Heart right ventricle (tissue), 16 donors: ENCODE measurements at regions not wholly inside any gene's neighbourhood (a gene's known extent, or its start where the extent isn't known, plus 50 kb on each side); places are given as distances from the start of the nearest gene placed in this dataset.
"Not testable (repeated sequence)": the region's sequence is repeated elsewhere in the genome, so short reads cannot be mapped to it uniquely, and the experiment has no call there.

Source experiments
- ATAC-seq, 8 donors: fragments of 200-7000 bp; cut with Tn5 transposase; one replicate each; pipeline ENCODE4 v1.9.1; 2020; ENCODE audit warnings: mild to moderate bottlenecking in 8 of 8, moderate library complexity in 8 of 8, moderate number of reproducible peaks in 1 of 8
- DNase-seq, 2 donors: peaks; one replicate each; pipeline ENCODE4 v3.0.0-alpha.2; 2020
- H3K27ac ChIP-seq, 10 donors: fragments of 200-600 bp; sonication (generic) in 2 of 10; one replicate each; pipeline versions ENCODE4 v1.5.0 to v1.8.0; 2020 to 2022; ENCODE audit warnings: mild to moderate bottlenecking in 3 of 10
- H3K27me3 ChIP-seq, 7 donors: fragments of 200-600 bp; one replicate each; pipeline ENCODE4 v1.8.0; 2021 to 2022; ENCODE audit warnings: mild to moderate bottlenecking in 2 of 7
- H3K36me3 ChIP-seq, 9 donors: fragments of 200-600 bp; sonication (generic) in 1 of 9; one replicate each; pipeline versions ENCODE4 v1.5.0 to v1.8.0; 2020 to 2022; ENCODE audit warnings: mild to moderate bottlenecking in 2 of 9
- H3K4me1 ChIP-seq, 9 donors: fragments of 200-600 bp; sonication (generic) in 1 of 9; one replicate each; pipeline versions ENCODE4 v1.5.0 to v1.8.0; 2020 to 2022; ENCODE audit warnings: mild to moderate bottlenecking in 4 of 9
- H3K4me3 ChIP-seq, 10 donors: fragments of 200-600 bp; sonication (generic) in 2 of 10; one replicate each; pipeline versions ENCODE4 v1.5.0 to v1.8.0; 2020 to 2022; ENCODE audit warnings: mild to moderate bottlenecking in 7 of 10, moderate library complexity in 2 of 10
- H3K9me3 ChIP-seq, 11 donors: fragments of 200-600 bp in 10 of 11; sonication (generic) in 2 of 11; one replicate each; pipeline versions ENCODE4 v1.5.0 to v1.8.0; 2013 to 2022; ENCODE audit warnings: mild to moderate bottlenecking in 2 of 11, control low read depth in 1 of 11, moderate library complexity in 1 of 11
- WGBS, 2 donors: extraction: QIAGEN DNeasy Blood & Tissue Kit; methylation state at CpG; one replicate each; pipeline ENCODE4 v1.1.7; 2013; ENCODE audit warnings: inconsistent platforms in 1 of 2; 5-methylcytosine and 5-hydroxymethylcytosine counted together
- intact Hi-C, 10 donors: fragments of 100-400 bp; cut with DNase I; formaldehyde crosslinking; loops; one replicate each; pipeline versions ENCODE4 v1.11.1 to v1.14.2; 2022
- TF ChIP-seq, protein P1 (sequence below), 9 donors: fragments of 200-600 bp; sonication (generic) in 2 of 9; IDR thresholded peaks; one replicate each; pipeline versions ENCODE4 v1.5.0 to v1.8.0; 2021 to 2022; ENCODE audit warnings: antibody characterized with exemption in 9 of 9, mild to moderate bottlenecking in 5 of 9, moderate library complexity in 1 of 9
- donor health status: Arrhythmogenic right ventricular cardiomyopathy.
- donor health status: ischemic (EF 13 %, LVEDD 7.1; RV severe dilation, severe dysfunction).
- donor health status: healthy with polysubstance abuse.
- donor health status: DM: no; HTN: yes; CAD: no.
- donor health status: DM: no; HTN: no; CAD: no.
- donor health status: ischemic (EF 25% LVEDD 6.9; RV normal size, moderate dysfunction).
- donor health status: ischemic (EF 25% LVEDD 5.7; RV mildly dilated, moderate dysfunction).
- donor health status: healthy.
- donor health status: DM: yes; HTN: yes; CAD: no.
- donor health status: Ischemic cardiomyopathy.
- donor health status: ischemic (EF 35%, LVEDD 5.7; RV mildly dilated, moderate dysfunction).
- donor health status: nonischemic (EF 11% LVEDD 7.7; RV severe dilation, severe dysfunction).
- donor health status: DM: yes; HTN: yes; CAD: no.
- donor health status: PGD.
- donor health status: ischemic (EF 29% LVEDD 5.4; RV normal size, mild dysfunction).
- donor health status: nonischemic (EF 23%, LVEDD 6.1; RV moderate dilation, normal function).

DNA sequence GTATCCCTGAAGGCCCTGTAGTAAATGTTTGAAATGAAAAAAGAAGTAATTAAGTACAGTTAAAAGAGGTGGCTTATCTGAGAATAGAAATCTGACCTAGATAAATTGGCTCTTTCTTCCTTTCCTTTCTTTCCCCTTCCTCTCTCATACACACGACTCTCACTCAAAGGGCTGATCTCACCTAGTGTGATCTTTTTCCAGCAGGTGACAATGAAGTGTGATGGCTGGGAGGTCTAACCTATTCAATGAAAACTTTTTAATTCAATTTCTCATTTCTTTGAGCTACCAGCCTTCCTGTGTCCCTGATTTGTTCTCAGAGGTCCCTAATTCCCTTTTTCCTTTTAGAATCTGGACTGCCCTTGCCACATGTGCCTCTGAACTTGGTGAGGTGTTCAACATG is 118.0 kb upstream of the RIMS1 start:
- Histone ChIP-seq H3K36me3 (no peaks in the 10 kb centered on the region), H3K4me3 (no peak overlapping the region), H3K4me1 (no peaks in the 10 kb centered on the region), H3K27ac (no peak overlapping the region), H3K27me3 (no peaks in the 10 kb centered on the region), H3K9me3 (no peaks in the 10 kb centered on the region)
- ATAC-seq (no peak), DNase-seq (no peak)
- 29 to 35% methylated on average over 1 of the region's 1 CpG for WGBS, 2 donors
- intact Hi-C loops: no loop called here
- TF ChIP-seq, protein P1, sequence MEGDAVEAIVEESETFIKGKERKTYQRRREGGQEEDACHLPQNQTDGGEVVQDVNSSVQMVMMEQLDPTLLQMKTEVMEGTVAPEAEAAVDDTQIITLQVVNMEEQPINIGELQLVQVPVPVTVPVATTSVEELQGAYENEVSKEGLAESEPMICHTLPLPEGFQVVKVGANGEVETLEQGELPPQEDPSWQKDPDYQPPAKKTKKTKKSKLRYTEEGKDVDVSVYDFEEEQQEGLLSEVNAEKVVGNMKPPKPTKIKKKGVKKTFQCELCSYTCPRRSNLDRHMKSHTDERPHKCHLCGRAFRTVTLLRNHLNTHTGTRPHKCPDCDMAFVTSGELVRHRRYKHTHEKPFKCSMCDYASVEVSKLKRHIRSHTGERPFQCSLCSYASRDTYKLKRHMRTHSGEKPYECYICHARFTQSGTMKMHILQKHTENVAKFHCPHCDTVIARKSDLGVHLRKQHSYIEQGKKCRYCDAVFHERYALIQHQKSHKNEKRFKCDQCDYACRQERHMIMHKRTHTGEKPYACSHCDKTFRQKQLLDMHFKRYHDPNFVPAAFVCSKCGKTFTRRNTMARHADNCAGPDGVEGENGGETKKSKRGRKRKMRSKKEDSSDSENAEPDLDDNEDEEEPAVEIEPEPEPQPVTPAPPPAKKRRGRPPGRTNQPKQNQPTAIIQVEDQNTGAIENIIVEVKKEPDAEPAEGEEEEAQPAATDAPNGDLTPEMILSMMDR (IDR thresholded peaks at IDR 0.05): no peak

DNA sequence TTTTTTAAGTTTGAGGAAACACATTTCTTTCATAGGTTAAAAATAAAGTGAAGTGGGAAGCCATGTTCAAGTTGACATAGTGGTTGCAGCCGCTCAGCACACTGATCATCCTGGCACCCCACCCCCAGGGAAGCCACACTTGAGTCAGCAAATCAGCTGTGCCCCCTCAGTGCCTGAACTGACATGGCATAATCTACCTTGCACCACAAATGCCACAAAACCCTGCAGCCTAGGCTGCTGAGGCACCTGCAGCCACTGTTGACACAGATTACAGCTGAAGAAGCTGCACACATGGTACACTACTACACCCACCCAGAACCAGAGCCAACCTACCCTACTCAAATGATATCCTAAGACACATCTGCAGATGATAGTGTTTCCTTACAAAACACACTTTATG is 77.5 kb upstream of the RIMS1 start:
- no peak overlapping the region for H3K4me3 ChIP-seq
- H3K27me3 ChIP-seq: no peaks in the 10 kb centered on the region
- peaks cover 0 to 57% (median 32%) of the 10 kb centered on the region in 11 donors for H3K9me3 ChIP-seq
- no peaks in the 10 kb centered on the region for H3K36me3 ChIP-seq
- WGBS, 2 donors: 66 to 76% methylated on average over 1 of the region's 1 CpG
- DNase-seq (no peak), ATAC-seq (no peak)
- no peaks in the 10 kb centered on the region for H3K4me1 ChIP-seq
- TF ChIP-seq, protein P1 (IDR thresholded peaks at IDR 0.05): no peak
- intact Hi-C loops: no loop called here
- H3K27ac ChIP-seq: no peak overlapping the region

DNA sequence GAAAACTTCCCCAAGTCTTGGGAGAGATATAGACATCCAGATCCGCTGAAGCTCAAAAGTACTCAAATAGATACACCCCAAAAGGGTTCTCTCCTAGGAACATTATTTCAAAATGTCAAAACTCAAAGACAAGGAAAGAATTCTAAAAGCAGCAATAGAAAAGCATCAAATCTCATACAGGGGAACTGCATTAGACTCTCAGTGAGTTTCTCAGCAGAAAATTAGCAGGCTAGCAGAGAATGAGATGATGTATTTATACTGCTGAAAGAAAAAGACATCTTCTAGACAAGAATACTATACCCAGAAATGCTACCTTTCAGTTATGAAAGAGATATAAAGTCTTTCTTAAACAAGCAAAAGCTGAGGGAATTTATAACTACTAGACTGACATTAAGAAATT is 75.5 kb upstream of the RIMS1 start:
- Histone ChIP-seq H3K4me1 (no peaks in the 10 kb centered on the region), H3K36me3 (no peaks in the 10 kb centered on the region), H3K27ac (no peak overlapping the region), H3K9me3 (peaks cover 0 to 77% (median 45%) of the 10 kb centered on the region in 11 donors), H3K4me3 (no peak overlapping the region), H3K27me3 (no peaks in the 10 kb centered on the region)
- ATAC-seq (no peak), DNase-seq (no peak)
- 90 to 94% methylated on average over 1 of the region's 1 CpG for WGBS, 2 donors
- TF ChIP-seq, protein P1 (IDR thresholded peaks at IDR 0.05): no peak
- intact Hi-C loops: no loop called here

DNA sequence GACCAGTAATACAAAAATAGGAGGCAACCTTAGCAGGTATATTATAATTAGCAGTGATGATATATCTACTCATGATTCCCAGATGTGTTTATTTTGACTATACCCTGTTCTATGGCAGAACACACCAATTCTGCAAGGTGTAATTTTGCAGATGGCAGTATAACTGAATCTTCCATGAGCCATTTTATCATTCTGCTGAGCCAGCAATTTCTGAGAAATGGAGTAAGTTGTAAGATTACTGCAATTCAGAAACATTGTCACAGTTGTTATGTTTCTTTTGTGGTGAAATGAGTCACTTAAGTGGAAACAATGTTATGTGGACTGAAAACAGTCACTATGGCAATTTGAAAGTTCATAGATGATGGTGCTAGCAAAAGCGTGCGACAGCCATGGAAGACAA is 63.7 kb upstream of the RIMS1 start:
- Histone ChIP-seq H3K4me1 (no peaks in the 10 kb centered on the region), H3K27ac (no peak overlapping the region), H3K36me3 (no peaks in the 10 kb centered on the region), H3K9me3 (peaks cover 0 to 13% (median 0%) of the 10 kb centered on the region in 11 donors), H3K27me3 (no peaks in the 10 kb centered on the region), H3K4me3 (no peak overlapping the region)
- 96 to 97% methylated on average over 2 of the region's 2 CpGs for WGBS, 2 donors
- TF ChIP-seq, protein P1 (IDR thresholded peaks at IDR 0.05): no peak
- no peak for ATAC-seq
- intact Hi-C loops: no loop called here
- DNase-seq: no peak

DNA sequence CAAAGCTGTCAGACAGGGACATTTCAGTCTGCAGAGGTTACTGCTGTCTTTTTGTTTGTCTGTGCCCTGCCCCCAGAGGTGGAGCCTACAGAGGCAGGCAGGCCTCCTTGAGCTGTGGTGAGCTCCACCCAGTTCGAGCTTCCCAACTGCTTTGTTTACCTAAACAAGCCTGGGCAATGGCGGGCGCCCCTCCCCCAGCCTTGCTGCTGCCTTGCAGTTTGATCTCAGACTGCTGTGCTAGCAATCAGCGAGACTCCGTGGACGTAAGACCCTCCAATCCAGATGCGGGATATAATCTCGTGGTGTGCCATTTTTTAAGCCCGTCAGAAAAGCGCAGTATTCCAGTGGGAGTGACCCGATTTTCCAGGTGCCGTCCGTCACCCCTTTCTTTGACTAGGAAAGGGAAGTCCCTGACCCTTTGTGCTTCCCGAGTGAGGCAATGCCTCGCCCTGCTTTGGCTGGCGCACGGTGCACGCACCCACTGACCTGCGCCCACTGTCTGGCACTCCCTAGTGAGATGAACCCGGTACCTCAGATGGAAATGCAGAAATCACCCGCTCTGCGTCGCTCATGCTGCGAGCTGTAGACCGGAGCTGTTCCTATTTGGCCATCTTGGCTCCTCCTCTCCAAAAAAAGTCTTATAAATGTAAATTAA is 54.1 kb upstream of the RIMS1 start:
- ATAC-seq, H3K4me1 ChIP-seq, intact Hi-C loops, H3K4me3 ChIP-seq, DNase-seq, H3K27me3 ChIP-seq, H3K36me3 ChIP-seq, H3K27ac ChIP-seq: not testable (repeated sequence)
- peaks cover 0 to 23% (median 0%) of the 10 kb centered on the region in 11 donors for H3K9me3 ChIP-seq
- WGBS, 2 donors: 93 to 95% methylated on average over 22 to 24 of the region's 25 CpGs
